GM21576 (cell line): ENCODE measurements at regions not wholly inside any gene's neighbourhood (a gene's known extent, or its start where the extent isn't known, plus 50 kb on each side); places are given as distances from the start of the nearest gene placed in this dataset.

Source experiments
- ATAC-seq: cut with Tn5 transposase; IDR thresholded peaks from one replicate; pipeline ENCODE4 v1.9.1; 2021; ENCODE audit warnings: mild to moderate bottlenecking, moderate library complexity; ENCODE audit not compliant: unreplicated experiment

GRCh38 chr7:17638727-17639126 is 301.6 kb downstream of the SNX13 start:
- no peak for ATAC-seq

DNA sequence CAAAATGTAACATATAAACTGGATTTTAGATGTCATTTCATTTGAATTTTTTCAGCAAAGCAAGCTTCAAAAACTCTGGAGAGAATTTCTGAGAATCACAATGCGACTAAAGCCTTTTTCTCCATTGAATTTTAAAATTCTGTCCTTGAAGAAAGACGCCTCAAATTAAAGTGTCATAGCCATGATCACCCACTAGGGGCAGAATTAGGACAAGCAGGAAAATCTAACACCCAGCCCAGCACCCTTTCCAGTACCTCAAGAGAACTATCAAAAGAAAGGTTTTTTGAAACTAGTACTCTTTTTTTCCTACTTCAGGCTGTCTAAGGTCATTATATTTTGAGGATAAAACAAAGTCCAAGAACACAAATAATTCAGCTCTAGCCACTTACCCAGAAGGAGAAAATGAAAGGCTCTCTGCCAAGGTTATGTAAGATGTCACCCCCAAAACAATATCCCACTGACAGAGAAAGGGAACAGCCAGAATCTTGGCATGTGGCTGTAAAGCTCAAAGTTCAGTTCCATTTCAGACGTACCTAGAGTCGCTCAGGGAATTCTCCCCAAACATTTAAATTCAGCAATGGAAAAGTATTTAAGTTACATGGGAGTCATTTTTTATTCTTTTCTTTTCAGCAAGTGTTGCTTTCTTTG is 299.4 kb downstream of the SNX13 start:
- ATAC-seq, result peak; percentile 76

- ATAC-seq, result no peak
These were observed 294.8 kb downstream of the SNX13 start for GRCh38 chr7:17645500-17645899.

DNA sequence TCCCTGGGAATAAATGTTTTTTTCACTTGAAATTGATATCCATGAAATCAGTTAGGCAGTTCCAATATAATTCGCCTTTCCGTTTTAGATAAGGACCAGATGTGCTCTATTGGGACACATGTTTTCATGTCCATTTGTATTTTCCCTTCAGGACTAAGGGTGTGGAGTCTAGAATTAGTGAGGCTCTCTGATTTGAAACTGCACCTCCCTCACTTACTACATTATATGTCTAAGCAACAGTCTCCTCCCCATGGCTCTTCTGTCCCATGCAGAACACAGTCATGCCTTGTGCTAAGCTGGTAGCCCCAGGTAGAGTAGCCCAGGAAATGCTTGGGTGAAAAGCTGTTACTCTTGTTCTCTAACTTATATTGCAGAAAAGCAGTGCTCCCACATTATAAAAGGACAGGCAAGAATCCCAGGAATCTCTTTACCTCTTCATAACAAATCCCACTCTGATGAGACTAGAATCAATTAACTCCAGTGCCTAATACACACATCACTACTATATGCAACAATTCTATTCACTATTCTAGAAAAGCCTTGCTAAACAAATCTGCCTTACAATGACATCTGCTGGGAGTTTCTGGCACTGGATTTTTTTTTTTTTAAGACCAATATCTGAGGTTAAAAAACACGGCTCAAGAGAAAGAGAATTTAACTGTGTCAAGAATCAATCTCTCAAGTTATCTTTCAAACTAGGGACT is 293.9 kb downstream of the SNX13 start:
- no peak for ATAC-seq

DNA sequence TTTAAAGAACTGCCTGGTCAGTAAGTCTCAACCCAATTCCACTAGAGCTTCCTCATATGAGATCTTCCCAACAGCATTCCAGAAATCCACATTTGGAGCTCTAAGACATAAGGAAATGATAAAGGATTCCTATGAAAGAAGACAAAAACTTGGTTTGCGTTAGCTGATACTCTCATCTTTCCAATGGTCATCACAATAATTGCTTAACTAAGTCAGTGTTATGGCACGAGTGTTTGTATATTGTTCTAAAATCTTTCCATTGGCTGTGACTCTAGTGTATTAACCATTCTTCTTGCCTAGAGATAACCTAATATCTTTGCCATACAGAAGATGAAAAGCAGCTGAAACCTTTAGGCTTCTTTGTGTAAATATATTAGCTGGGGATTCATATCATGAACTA is 289.0 kb downstream of the SNX13 start:
- no peak for ATAC-seq

DNA sequence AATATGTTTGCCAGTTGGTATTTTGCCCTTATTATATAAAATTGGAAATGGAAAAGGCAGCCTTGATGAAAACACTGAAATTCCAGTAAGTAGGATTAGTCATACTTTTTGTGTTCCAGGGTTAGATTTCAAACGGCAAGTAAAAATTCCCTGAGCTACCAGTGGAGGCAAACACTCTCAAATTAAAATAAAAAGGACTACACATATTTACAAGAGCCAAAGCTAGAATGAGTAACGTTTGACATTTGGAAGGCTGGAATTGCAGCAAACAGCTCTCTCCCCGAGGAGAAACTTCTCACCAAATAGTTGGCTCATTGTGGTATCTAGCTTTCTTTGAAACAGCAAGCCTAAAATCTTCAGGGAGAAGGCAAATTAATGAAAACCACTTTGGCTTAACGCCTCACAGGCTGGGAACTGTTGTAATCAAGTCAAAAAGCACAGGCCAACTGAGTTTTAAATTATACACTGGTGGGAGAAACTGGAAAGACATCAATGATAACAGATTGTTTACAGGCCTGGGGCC is 288.4 kb downstream of the SNX13 start:
- ATAC-seq, result no peak

GRCh38 chr7:17654940-17655339 is 285.4 kb downstream of the SNX13 start:
- no peak for ATAC-seq

DNA sequence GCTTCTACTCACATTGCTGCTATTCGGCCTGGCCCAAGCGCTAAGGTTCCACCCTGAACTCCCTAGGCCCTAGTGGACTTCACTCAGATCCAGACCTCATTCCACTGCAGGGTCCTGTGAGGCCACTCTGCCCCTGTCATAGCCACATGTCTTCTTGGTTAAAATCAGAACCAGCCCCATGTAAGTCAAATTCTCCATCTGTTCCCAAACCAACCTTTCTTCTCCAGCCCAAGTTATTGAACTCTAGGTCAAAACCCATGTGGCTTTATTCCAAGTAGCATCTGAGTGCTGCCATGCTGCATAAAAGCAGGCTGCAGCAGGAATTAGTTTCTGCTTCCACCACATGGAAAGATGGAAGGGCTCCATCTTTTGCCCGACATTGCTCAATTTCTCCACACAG is 281.2 kb downstream of the SNX13 start:
- no peak for ATAC-seq

DNA sequence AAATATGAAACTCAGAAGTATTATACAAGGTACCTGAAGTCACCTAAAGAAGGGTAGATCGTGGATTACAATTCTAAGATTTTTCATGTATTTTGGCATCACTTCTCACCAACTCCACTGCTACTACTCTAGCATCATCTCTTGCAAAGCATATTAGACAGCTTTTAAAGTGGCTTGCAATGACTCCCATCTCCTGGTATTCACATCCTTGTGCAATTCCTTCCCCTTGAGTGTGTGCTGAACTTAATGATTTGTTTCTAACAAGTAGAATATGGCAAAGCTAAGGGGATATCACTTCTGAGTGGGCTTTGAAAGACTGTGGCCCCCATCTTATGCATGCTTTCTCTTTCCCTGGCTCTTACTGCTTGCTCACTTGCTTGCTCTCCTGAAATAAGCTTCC is 280.2 kb downstream of the SNX13 start:
- ATAC-seq, result no peak

GRCh38 chr7:17661982-17662585 is 278.2 kb downstream of the SNX13 start:
- no peak for ATAC-seq

DNA sequence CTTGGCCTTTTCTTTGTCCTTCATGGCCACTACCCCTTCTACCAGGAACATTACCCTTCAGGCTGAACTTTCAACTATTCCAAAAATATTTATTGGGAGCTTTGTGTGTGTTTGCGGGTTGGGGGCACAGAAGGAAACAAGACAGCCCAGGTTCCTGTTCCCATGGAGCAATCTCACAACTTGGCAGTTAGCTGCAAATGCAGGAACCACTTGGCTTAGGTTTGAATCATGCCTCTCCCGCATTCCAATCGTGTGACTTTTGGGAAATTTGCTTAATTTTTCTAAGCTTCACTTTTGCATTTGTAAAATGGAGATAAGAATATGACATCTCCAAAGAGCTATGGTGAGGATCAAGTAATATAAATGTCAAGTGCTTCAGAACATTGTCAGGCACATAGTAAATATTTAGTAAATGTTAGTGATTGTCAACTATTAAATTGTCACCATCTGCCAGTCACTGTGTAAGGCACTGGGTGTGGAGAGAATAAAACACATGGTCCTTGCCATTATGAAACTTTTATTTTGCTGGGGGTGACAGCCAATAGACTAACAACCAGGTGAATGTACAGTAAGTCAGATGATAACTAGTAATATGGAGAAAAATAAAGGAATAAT is 277.1 kb downstream of the SNX13 start:
- no peak for ATAC-seq

DNA sequence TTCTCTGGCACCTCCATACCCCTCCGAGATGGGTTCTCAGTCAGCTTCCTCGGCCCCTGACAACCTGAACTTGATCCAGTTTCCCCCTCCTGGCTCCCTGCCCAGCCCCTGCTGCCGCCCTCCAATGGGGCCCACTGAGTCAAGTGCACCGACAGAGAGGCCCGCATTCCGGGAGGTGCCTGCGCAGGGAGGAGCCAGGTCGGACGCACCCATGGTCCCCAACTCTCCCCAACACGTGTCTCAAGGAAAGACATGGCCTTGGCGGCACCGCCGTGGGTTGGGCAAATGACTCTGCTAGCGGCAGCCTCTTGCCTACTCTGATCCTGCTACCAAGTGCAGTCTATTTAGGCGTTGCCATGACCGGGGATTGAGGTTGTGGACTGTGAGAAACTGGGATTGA is 275.3 kb downstream of the SNX13 start:
- no peak for ATAC-seq

- no peak for ATAC-seq
These were observed 272.2 kb downstream of the SNX13 start for GRCh38 chr7:17668122-17668521.

GRCh38 chr7:17669204-17669603 is 271.1 kb downstream of the SNX13 start:
- no peak for ATAC-seq

DNA sequence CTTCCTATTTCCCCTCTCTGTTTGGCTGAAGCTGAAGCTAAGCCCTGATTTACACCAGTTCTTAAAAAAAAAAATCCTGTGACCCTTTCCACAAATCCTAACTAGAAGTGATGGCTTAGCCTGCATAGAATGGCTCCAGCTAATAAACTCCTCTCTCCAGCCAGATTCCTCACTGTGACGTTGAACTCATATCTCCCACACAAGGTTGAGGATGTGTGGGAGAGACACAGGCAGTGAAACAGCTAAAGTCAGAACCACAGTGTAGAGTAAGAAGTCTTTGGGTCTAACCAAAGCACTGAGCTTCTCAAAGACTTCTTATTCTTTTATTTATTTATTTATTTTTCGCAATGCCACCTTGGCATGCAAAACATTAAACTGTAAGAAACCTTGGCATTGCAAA is 268.3 kb downstream of the SNX13 start:
- ATAC-seq, result no peak

GRCh38 chr7:17672783-17673182 is 267.5 kb downstream of the SNX13 start:
- ATAC-seq, result no peak

DNA sequence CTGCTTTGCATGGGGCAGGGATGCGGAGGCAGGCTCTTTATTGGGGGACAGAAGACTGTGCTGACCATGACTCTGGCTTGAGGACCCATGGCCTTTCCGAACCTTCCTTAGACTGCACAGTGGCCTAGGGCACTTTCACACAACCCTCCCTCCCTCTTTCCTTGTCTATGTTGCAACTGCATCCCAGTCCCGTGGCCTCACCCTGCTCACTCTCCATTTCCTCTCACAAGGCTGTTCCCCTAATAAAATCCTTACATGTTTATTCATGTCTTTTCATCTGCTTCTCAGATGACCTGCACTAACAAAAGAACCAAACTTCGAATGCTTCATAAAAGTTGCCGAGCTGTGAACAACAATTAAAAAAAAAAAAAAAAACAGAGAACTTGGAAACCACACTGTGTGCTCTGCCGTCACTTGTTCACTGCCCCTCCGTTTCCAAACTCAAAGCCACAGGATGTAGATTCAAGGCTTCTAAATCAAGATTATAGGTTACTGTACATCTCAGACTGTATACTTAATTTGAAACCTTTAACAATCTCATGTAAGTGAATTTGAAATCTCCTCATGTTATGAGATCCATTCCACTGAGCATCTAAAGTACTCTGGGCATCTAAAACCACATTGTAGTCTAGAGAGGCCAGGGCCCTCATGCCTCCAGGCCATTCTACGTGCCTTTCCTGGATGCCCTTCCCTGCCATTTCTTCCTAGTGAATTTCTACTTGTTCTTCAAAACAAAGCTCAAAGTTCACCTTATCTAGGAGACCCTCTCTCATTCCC is 265.9 kb downstream of the SNX13 start:
- no peak for ATAC-seq

DNA sequence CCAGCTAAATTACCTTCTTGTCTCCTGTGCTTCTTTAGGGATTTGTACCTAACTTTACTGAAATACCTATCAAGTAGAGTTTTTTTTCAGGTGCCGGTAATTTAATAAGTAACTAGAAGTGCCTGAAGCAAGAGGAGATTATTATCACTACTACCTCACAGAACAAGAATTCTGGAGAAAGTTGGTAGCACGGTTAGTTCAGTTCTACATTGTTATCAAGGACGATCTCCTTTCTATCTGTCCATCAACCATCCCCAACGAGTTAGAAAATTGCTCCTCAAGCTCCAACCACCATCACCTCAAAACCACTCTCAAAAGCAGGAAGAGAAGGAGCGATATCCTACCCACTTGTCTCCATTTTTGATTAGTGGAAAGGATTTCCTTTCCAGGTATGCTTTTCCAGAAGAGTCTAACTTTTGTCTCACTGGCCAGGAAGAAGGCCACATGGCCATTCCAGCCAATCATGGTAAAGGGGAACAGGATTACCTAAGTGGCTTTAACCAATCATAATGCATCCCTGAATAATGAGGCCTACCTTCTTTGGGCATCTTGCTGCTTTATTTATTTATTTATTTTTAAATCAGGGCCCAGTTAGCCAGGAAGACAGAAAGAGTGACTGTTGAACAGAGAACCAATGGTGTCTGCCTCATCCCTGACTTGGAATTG is 265.2 kb downstream of the SNX13 start:
- ATAC-seq, result no peak

GRCh38 chr7:17677408-17677807 is 262.9 kb downstream of the SNX13 start:
- ATAC-seq, result no peak

DNA sequence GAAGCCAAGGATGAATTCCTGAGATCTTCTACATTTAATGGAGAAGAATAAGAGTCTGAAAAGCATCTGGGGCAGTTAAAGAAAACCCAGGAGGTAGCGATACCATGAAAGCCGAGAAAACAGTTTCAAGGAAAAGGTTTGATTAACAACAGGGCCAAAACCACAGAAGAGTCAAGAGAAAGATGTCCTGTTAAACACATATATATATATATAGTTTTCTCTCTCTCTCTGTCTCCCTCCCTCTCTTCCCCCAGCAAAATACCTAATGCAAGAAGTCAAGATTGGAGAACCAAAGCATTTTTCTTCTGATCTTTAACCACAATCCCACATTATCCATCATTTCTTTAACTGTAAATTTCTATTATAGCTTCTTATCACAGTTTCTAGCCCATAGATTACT is 261.4 kb downstream of the SNX13 start:
- no peak for ATAC-seq
